MG63 (cell line): ENCODE measurements at regions not wholly inside any gene's neighbourhood (a gene's known extent, or its start where the extent isn't known, plus 50 kb on each side); places are given as distances from the start of the nearest gene placed in this dataset.

Experiments used
- DNase-seq: peaks from one replicate; pipeline ENCODE4 v3.0.0-alpha.2; 2020
- H3K27me3 ChIP-seq: fragments of 250-450 bp; sonication (Bioruptor Pico); 2 replicates; pipeline ENCODE4 v1.5.1; 2020; ENCODE audit warnings: mild to moderate bottlenecking, moderate library complexity
- H3K36me3 ChIP-seq: fragments of 250-450 bp; sonication (Bioruptor Pico); 2 replicates; pipeline ENCODE4 v1.5.1; 2020; ENCODE audit warnings: mild to moderate bottlenecking, moderate library complexity
- H3K4me3 ChIP-seq: fragments of 250-450 bp; sonication (Bioruptor Pico); 2 replicates; pipeline ENCODE4 v1.5.1; 2020; ENCODE audit warnings: mild to moderate bottlenecking, moderate library complexity
- H3K9me3 ChIP-seq: fragments of 250-450 bp; sonication (Bioruptor Pico); 2 replicates; pipeline ENCODE4 v1.5.1; 2020; ENCODE audit warnings: mild to moderate bottlenecking, moderate library complexity

- Histone ChIP-seq H3K4me3 (no peak overlapping the region), H3K36me3 (no peaks in the 10 kb centered on the region), H3K9me3 (no peaks in the 10 kb centered on the region), H3K27me3 (no peaks in the 10 kb centered on the region)
- DNase-seq, result no peak
These were observed 104.4 kb upstream of the FLRT2 start for GRCh38 chr14:85425507-85425906.

GRCh38 chr14:85426068-85426935, 103.6 kb upstream of the FLRT2 start:
- no peaks in the 10 kb centered on the region for H3K27me3 ChIP-seq
- H3K36me3 ChIP-seq, result no peaks in the 10 kb centered on the region
- H3K9me3 ChIP-seq, result no peaks in the 10 kb centered on the region
- DNase-seq, result no peak
- no peak overlapping the region for H3K4me3 ChIP-seq

GRCh38 chr14:85428926-85429325, 101.0 kb upstream of the FLRT2 start:
- Histone ChIP-seq H3K4me3 (no peak overlapping the region), H3K9me3 (no peaks in the 10 kb centered on the region), H3K36me3 (no peaks in the 10 kb centered on the region), H3K27me3 (no peaks in the 10 kb centered on the region)
- DNase-seq, result no peak

GRCh38 chr14:85437148-85437547, 92.8 kb upstream of the FLRT2 start:
- Histone ChIP-seq H3K4me3 (no peak overlapping the region), H3K36me3 (no peaks in the 10 kb centered on the region), H3K27me3 (no peaks in the 10 kb centered on the region), H3K9me3 (no peaks in the 10 kb centered on the region)
- peak; percentile 14 for DNase-seq

- Histone ChIP-seq H3K4me3 (no peak overlapping the region), H3K9me3 (no peaks in the 10 kb centered on the region), H3K36me3 (no peaks in the 10 kb centered on the region), H3K27me3 (no peaks in the 10 kb centered on the region)
- no peak for DNase-seq
These were observed 91.9 kb upstream of the FLRT2 start for GRCh38 chr14:85438001-85438400.

- H3K4me3 ChIP-seq, result no peak overlapping the region
- H3K36me3 ChIP-seq, result no peaks in the 10 kb centered on the region
- no peak for DNase-seq
- H3K9me3 ChIP-seq, result no peaks in the 10 kb centered on the region
- H3K27me3 ChIP-seq, result no peaks in the 10 kb centered on the region
These were observed 91.4 kb upstream of the FLRT2 start for GRCh38 chr14:85438481-85438942.

- Histone ChIP-seq H3K27me3 (no peaks in the 10 kb centered on the region), H3K36me3 (no peaks in the 10 kb centered on the region), H3K4me3 (no peak overlapping the region), H3K9me3 (no peaks in the 10 kb centered on the region)
- DNase-seq, result peak; percentile 37
These were observed 90.1 kb upstream of the FLRT2 start for GRCh38 chr14:85439696-85440328.

- DNase-seq, result no peak
- no peaks in the 10 kb centered on the region for H3K27me3 ChIP-seq
- H3K36me3 ChIP-seq, result no peaks in the 10 kb centered on the region
- no peaks in the 10 kb centered on the region for H3K9me3 ChIP-seq
- H3K4me3 ChIP-seq, result no peak overlapping the region
These were observed 87.9 kb upstream of the FLRT2 start for GRCh38 chr14:85441909-85442643.

- H3K27me3 ChIP-seq, result no peaks in the 10 kb centered on the region
- no peaks in the 10 kb centered on the region for H3K9me3 ChIP-seq
- no peaks in the 10 kb centered on the region for H3K36me3 ChIP-seq
- no peak overlapping the region for H3K4me3 ChIP-seq
- no peak for DNase-seq
These were observed 86.9 kb upstream of the FLRT2 start for GRCh38 chr14:85442996-85443395.

GRCh38 chr14:85444635-85445034, 85.3 kb upstream of the FLRT2 start:
- Histone ChIP-seq H3K4me3 (no peak overlapping the region), H3K27me3 (no peaks in the 10 kb centered on the region), H3K36me3 (no peaks in the 10 kb centered on the region), H3K9me3 (no peaks in the 10 kb centered on the region)
- peak; percentile 13 for DNase-seq

- Histone ChIP-seq H3K27me3 (no peaks in the 10 kb centered on the region), H3K36me3 (no peaks in the 10 kb centered on the region), H3K9me3 (no peaks in the 10 kb centered on the region), H3K4me3 (no peak overlapping the region)
- no peak for DNase-seq
These were observed 84.7 kb upstream of the FLRT2 start for GRCh38 chr14:85445151-85445795.

- Histone ChIP-seq H3K9me3 (no peaks in the 10 kb centered on the region), H3K36me3 (no peaks in the 10 kb centered on the region), H3K4me3 (no peak overlapping the region), H3K27me3 (no peaks in the 10 kb centered on the region)
- no peak for DNase-seq
These were observed 82.1 kb upstream of the FLRT2 start for GRCh38 chr14:85447883-85448282.

- Histone ChIP-seq H3K4me3 (no peak overlapping the region), H3K27me3 (no peaks in the 10 kb centered on the region), H3K9me3 (no peaks in the 10 kb centered on the region), H3K36me3 (no peaks in the 10 kb centered on the region)
- no peak for DNase-seq
These were observed 78.5 kb upstream of the FLRT2 start for GRCh38 chr14:85451421-85451820.

GRCh38 chr14:85453401-85454225, 76.3 kb upstream of the FLRT2 start:
- no peak for DNase-seq
- no peaks in the 10 kb centered on the region for H3K27me3 ChIP-seq
- H3K4me3 ChIP-seq, result no peak overlapping the region
- H3K9me3 ChIP-seq, result no peaks in the 10 kb centered on the region
- no peaks in the 10 kb centered on the region for H3K36me3 ChIP-seq

- no peak for DNase-seq
- Histone ChIP-seq H3K4me3 (no peak overlapping the region), H3K27me3 (no peaks in the 10 kb centered on the region), H3K36me3 (no peaks in the 10 kb centered on the region), H3K9me3 (no peaks in the 10 kb centered on the region)
These were observed 75.6 kb upstream of the FLRT2 start for GRCh38 chr14:85454226-85454813.
